ENCODE measurements at regions not wholly inside any gene's neighbourhood (a gene's known extent, or its start where the extent isn't known, plus 50 kb on each side); places are given as distances from the start of the nearest gene placed in this dataset.

DNA sequence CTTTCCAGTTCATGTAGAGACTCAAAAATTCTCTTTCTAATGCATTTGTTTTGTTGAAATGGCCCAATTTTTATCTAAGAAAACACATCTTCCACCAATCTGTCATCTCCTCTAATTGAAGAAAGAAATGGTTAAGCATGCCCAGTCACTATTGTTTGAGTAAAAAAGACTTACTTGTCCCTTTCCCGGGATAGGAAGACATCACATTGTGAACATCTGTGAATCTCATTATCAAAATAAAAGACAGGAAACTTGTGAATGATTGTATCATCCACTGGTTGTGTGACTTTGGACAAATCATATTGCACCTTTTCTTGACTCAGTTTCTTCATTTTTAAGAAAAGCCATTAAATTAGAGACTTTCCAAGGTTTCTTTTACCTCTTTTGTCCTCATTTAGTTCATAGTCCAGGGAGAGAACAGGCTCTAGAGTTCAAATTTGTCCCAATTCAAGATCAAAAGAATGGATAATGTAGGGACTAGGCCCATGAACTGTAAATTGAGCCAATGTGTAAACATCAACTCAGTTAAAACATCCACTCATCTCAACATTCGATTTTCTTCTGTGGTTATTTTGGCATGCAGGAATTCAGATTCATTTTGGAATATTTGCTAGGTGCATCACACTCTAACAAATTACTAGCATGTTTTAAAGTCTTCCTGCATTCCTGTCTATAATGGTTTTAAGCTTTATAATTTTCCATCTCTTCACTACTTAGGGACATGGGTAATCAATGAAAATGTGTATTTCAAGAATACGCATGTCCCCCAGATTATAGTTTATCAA is 838.0 kb upstream of the WWC1 start:
- CTCF ChIA-PET = no interaction called here
- FAIRE-seq = no peak
- BruUV-seq (replicated peaks) = no TSS peak

More for the DNA sequence above, 838.0 kb upstream of the WWC1 start:
- H3K4me3 ChIP-seq (replicated peaks in 1 of 3; ENCODE audit: insufficient read depth in 1 of 3, low read depth in 1 of 3, low read length in 3 of 3) = no peak overlapping the region
- no peak for DNase-seq (ENCODE audit: low read depth, low spot score)
- H3K9ac ChIP-seq (replicated peaks; ENCODE audit: extremely low read depth, insufficient read depth, low read length) = no peak overlapping the region
- H4K20me1 ChIP-seq (replicated peaks; ENCODE audit: control insufficient read depth, extremely low read depth, insufficient read depth, low read length) = no peaks in the 10 kb centered on the region
- no peak for TF ChIP-seq EZH2 (IDR thresholded peaks at IDR 0.05; ENCODE audit: borderline replicate concordance, low read depth, low read length, severe bottlenecking)
- TF ChIP-seq FOS (IDR thresholded peaks at IDR 0.05; ENCODE audit: borderline replicate concordance, insufficient read depth, low read length) = no peak
- no peak for TF ChIP-seq MYC (IDR thresholded peaks at IDR 0.05; ENCODE audit: low read depth, low read length)
- no peak for TF ChIP-seq GATA2 (IDR thresholded peaks at IDR 0.05; ENCODE audit: insufficient read depth, insufficient read length, low read depth, low read length)
- TF ChIP-seq POLR2A (IDR thresholded peaks at IDR 0.05; ENCODE audit: low read depth, low read length) = no peak
- TF ChIP-seq, protein P1, sequence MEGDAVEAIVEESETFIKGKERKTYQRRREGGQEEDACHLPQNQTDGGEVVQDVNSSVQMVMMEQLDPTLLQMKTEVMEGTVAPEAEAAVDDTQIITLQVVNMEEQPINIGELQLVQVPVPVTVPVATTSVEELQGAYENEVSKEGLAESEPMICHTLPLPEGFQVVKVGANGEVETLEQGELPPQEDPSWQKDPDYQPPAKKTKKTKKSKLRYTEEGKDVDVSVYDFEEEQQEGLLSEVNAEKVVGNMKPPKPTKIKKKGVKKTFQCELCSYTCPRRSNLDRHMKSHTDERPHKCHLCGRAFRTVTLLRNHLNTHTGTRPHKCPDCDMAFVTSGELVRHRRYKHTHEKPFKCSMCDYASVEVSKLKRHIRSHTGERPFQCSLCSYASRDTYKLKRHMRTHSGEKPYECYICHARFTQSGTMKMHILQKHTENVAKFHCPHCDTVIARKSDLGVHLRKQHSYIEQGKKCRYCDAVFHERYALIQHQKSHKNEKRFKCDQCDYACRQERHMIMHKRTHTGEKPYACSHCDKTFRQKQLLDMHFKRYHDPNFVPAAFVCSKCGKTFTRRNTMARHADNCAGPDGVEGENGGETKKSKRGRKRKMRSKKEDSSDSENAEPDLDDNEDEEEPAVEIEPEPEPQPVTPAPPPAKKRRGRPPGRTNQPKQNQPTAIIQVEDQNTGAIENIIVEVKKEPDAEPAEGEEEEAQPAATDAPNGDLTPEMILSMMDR (IDR thresholded peaks at IDR 0.05; ENCODE audit: extremely low read depth in 1 of 2, insufficient read depth in 1 of 2, low read depth in 1 of 2, low read length in 2 of 2) = no peak
- TF ChIP-seq POLR2AphosphoS5 (IDR thresholded peaks at IDR 0.05; ENCODE audit: insufficient read depth, low read depth, low read length) = no peak
- no peak overlapping the region for H3K27ac ChIP-seq (ENCODE audit: insufficient read depth, low read depth, low read length)
- no peaks in the 10 kb centered on the region for H3K9me1 ChIP-seq (replicated peaks; ENCODE audit: control insufficient read depth, extremely low read depth, insufficient read depth, low read length)
- no peaks in the 10 kb centered on the region for H3K9me3 ChIP-seq (replicated peaks; ENCODE audit: control insufficient read depth, insufficient read depth, low read length)
- intact Hi-C loops (cut with micrococcal nuclease) (no loop called here), dilution Hi-C loops (cut with MboI; ENCODE audit: extremely low pct_ligation_motif_present, low sequenced_read_pairs) (no loop called here)
- H3K36me3 ChIP-seq (ENCODE audit: control insufficient read depth in 2 of 2, extremely low read depth in 1 of 2, insufficient read depth in 2 of 2, low read length in 2 of 2) = no peaks in the 10 kb centered on the region
- H3K27me3 ChIP-seq (ENCODE audit: control insufficient read depth in 2 of 2, insufficient read depth in 2 of 2, low read length in 2 of 2) = no peaks in the 10 kb centered on the region
- H3K4me2 ChIP-seq (ENCODE audit: insufficient read depth, low read length) = no peak overlapping the region
- no peaks in the 10 kb centered on the region for H3K79me2 ChIP-seq (ENCODE audit: control insufficient read depth, insufficient read depth, low read length)
- H3K4me1 ChIP-seq (ENCODE audit: control insufficient read depth, extremely low read depth, insufficient read depth, low read length) = no peaks in the 10 kb centered on the region
- POLR2A ChIA-PET = no interaction called here
- no peak overlapping the region for H2AFZ ChIP-seq (ENCODE audit: low read depth, low read length)

Data from endothelial cell of umbilical vein (primary cell).